LNCaP clone FGC (cell line): ENCODE measurements at regions not wholly inside any gene's neighbourhood (a gene's known extent, or its start where the extent isn't known, plus 50 kb on each side); places are given as distances from the start of the nearest gene placed in this dataset.

ENCODE experiments used
- DNase-seq: peaks from one replicate; pipeline ENCODE4 v3.0.0-alpha.2; 2011; ENCODE audit warnings: low read depth
- H3K4me3 ChIP-seq: 2 replicates; pipeline ENCODE4 v1.5.1; 2011; ENCODE audit warnings: mild to moderate bottlenecking, low read depth, low read length, control low read depth
- TF ChIP-seq, protein P1 (sequence below): IDR thresholded peaks from 2 replicates; pipeline ENCODE4 v1.5.1; 2012; ENCODE audit warnings: mild to moderate bottlenecking; ENCODE audit not compliant: control insufficient read depth, insufficient read depth; ENCODE audit errors: extremely low read depth

DNA sequence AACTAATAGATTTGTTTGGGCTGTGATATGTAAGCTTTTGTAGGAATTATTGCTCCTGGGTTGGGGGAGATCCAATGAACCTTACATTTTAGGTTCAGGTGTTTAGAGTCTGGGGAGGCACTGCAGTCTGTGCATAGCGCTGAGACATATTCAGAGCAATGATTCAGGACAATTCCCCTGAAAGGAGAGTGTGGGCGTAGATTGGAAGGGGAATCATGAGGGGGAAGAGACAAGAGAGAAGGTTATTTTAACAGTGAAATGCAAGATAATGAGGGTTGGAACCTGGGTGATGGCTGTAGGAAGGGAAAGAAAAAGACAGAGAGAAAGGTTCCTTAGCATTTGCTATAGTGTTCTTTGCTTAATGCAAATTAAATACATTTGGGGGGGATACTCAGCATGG lies 1013.4 kb downstream of the REEP3 start:
- TF ChIP-seq, protein P1, sequence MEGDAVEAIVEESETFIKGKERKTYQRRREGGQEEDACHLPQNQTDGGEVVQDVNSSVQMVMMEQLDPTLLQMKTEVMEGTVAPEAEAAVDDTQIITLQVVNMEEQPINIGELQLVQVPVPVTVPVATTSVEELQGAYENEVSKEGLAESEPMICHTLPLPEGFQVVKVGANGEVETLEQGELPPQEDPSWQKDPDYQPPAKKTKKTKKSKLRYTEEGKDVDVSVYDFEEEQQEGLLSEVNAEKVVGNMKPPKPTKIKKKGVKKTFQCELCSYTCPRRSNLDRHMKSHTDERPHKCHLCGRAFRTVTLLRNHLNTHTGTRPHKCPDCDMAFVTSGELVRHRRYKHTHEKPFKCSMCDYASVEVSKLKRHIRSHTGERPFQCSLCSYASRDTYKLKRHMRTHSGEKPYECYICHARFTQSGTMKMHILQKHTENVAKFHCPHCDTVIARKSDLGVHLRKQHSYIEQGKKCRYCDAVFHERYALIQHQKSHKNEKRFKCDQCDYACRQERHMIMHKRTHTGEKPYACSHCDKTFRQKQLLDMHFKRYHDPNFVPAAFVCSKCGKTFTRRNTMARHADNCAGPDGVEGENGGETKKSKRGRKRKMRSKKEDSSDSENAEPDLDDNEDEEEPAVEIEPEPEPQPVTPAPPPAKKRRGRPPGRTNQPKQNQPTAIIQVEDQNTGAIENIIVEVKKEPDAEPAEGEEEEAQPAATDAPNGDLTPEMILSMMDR = no peak
- DNase-seq = no peak

DNA sequence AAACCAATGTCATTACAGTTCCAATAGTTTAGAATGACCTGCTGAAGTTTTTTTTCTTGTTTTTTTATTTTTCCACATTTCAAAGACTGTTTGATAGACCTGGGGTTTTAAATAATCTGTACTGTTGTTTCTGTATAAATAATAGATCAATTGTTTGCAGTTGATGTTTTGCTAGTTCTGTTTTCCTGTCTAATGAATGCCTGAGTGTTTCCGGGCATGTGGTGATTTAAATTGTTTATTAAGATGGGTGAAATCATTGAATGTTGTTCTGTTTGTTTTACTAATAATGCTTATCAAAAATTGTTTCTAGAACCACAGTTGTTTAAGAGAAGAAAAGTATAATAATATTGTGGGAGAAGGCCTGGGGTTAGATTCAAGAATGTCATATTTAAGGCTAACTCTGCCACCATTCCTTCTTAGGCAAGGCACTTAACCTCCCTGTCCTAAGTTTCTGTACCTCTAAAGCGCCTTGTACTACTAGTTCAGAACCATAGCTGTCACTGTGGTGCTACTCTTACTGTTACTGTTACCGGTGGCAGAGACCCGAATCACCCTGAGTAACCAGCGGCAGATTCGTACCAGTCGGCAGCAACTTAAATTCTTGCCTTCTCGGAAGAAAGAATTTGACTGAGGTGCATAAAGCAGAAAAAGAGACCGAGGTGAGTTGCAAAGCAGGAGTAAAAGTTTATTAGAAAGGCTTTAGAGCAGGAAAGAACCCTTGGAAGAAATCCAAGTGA lies 1014.1 kb downstream of the REEP3 start:
- no peak for DNase-seq
- no peak overlapping the region for H3K4me3 ChIP-seq
- TF ChIP-seq, protein P1 = no peak

More for the DNA sequence above, 1013.4 kb downstream of the REEP3 start:
- no peak overlapping the region for H3K4me3 ChIP-seq

DNA sequence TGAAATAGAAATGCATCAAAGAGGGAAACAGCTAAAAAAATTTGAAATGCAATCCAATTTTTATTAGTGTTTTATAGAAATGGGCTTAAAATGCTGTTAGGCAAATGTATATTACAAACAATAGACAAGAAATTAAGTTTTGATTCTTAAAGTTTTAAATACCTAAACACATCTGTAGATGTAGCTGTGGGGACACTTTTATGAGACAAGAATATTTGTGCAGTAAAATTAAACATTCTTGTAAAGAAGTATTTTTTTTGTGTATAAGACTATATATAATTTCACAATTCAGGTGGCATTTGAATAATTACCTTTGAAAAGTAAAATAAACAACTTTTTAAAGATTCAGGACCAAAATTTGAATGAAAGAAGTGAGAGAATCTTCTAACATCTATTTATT lies 1015.9 kb downstream of the REEP3 start:
- no peak overlapping the region for H3K4me3 ChIP-seq
- DNase-seq = no peak
- TF ChIP-seq, protein P1 = peak; percentile 33; the same call in 1 of the 2 replicates

DNA sequence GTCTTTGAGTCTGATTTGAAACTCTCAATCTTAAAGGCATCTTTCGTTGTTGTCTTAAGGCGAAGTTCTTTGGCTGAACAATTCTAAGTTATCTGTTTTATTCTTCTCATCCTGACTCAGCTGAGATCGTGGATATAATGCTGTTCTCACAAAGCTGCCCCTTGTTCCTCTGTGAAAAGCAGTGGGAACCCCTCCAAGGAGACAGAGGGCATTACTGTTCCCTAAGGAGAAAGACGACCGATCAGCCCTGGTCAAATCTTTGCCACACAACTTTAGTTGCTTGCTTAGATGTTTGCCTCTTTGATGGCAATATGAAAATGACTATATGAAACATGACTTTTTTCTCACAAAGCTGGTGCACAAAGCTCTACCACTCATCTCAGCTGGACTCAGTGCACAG lies 1016.7 kb downstream of the REEP3 start:
- TF ChIP-seq, protein P1 = no peak
- DNase-seq = no peak
- H3K4me3 ChIP-seq = no peak overlapping the region

DNA sequence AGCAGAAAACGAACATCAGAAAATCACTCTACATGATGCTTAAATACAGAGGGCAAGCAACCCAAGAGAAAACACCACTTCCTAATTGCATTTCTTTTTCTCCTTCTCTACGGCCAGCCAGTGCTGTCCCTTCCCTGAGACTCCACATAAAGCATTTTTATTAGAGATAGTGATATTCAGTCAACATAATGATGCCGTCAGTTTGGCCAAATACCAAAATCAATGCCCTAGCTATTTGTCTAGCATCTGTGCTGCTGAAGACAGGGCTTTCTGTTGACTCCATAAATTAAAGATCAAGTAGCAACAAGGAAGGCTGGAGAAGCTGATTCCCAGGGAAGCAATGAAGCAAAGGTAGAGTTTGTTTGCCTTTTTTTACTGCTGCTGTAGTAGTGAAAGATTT lies 1024.9 kb downstream of the REEP3 start:
- no peak overlapping the region for H3K4me3 ChIP-seq
- peak; percentile 85 for DNase-seq
- TF ChIP-seq, protein P1 = no peak

DNA sequence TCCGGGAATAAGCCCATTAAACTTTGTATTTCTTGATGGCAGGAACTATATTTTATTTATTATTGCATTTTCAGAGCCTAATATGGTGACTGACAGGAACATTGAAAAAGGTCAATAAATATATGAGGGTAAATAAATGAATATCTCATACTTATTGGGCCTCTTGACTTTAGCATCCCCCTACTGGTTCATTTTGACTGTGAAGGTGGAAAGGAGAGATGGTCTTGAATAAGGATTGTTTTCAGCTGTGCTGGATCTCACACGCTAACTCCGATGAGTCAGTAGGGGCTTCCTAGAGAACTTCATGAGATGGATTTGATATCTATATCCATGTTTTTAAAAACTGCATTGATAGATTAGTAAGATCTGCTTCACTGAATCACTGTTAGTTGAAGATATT lies 1026.0 kb downstream of the REEP3 start:
- TF ChIP-seq, protein P1 = no peak
- H3K4me3 ChIP-seq = no peak overlapping the region
- no peak for DNase-seq

DNA sequence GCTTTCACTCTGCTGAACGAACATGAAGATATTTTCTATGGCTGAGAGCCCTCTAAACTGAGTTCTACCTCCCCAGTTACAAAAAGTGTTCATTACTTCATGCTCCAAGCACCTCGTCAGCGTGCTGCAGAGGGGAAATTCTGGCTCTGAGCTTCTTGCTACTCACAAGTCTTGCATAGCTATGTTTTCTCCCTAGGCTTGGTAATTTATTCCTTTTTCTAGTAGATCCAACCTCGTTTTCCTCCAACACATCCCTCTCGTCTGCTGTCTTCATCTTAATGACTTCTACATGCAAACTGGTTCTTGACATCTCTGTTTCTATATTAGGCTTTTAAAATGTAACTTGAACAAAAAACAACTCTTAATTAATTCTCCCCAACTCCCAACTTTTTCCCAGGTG lies 1034.5 kb downstream of the REEP3 start:
- TF ChIP-seq, protein P1 = no peak
- H3K4me3 ChIP-seq = no peak overlapping the region
- no peak for DNase-seq
